Endodermal cell (in vitro differentiated cells): ENCODE measurements at regions not wholly inside any gene's neighbourhood (a gene's known extent, or its start where the extent isn't known, plus 50 kb on each side); places are given as distances from the start of the nearest gene placed in this dataset.

Experiments
- DNase-seq: peaks from one replicate; pipeline ENCODE4 v3.0.0-alpha.2; 2017
- H3K27ac ChIP-seq: 2 replicates; pipeline ENCODE4 v1.5.1; 2013; ENCODE audit warnings: mild to moderate bottlenecking, low read depth, low read length, moderate library complexity
- H3K27me3 ChIP-seq: 2 replicates; pipeline ENCODE4 v1.6.1; 2013; ENCODE audit warnings: mild to moderate bottlenecking, low read length, moderate library complexity; ENCODE audit not compliant: insufficient read depth, control insufficient read depth, poor library complexity, severe bottlenecking
- H3K36me3 ChIP-seq: 2 replicates; pipeline ENCODE4 v1.7.0; 2013; ENCODE audit warnings: mild to moderate bottlenecking, low read length, moderate library complexity; ENCODE audit not compliant: control insufficient read depth, insufficient read depth
- H3K4me1 ChIP-seq: one replicate; pipeline ENCODE4 v1.7.0; 2013; ENCODE audit warnings: low read length; ENCODE audit not compliant: control insufficient read depth, insufficient read depth
- H3K4me3 ChIP-seq: 2 replicates; pipeline ENCODE4 v1.5.1; 2013; ENCODE audit warnings: mild to moderate bottlenecking, low read length, moderate library complexity
- H3K9ac ChIP-seq: 2 replicates; pipeline ENCODE4 v1.6.1; 2013; ENCODE audit warnings: mild to moderate bottlenecking, low read length, moderate library complexity; ENCODE audit not compliant: poor library complexity, severe bottlenecking; ENCODE audit errors: extremely low read depth
- H3K9me3 ChIP-seq: 2 replicates; pipeline ENCODE4 v1.6.1; 2013; ENCODE audit warnings: mild to moderate bottlenecking, low read length, moderate library complexity; ENCODE audit not compliant: control insufficient read depth
- H3K27ac Mint-ChIP-seq: 2 replicates; pipeline ENCODE4 v1.8.0; 2020; ENCODE audit warnings: mixed read lengths
- H3K27me3 Mint-ChIP-seq: 2 replicates; pipeline ENCODE4 v1.8.0; 2021; ENCODE audit warnings: mild to moderate bottlenecking, mixed read lengths; ENCODE audit not compliant: insufficient read depth
- H3K36me3 Mint-ChIP-seq: 2 replicates; pipeline ENCODE4 v1.8.0; 2020; ENCODE audit warnings: low read depth, mixed read lengths
- H3K4me1 Mint-ChIP-seq: 2 replicates; pipeline ENCODE4 v1.8.0; 2020; ENCODE audit warnings: mixed read lengths
- H3K4me3 Mint-ChIP-seq: 2 replicates; pipeline ENCODE4 v1.8.0; 2020; ENCODE audit warnings: mild to moderate bottlenecking, moderate library complexity, mixed read lengths
- H3K9me3 Mint-ChIP-seq: 2 replicates; pipeline ENCODE4 v1.8.0; 2020; ENCODE audit warnings: mild to moderate bottlenecking, mixed read lengths
- CTCF ChIP-seq: fragments of 200-600 bp; sonication (generic); conservative IDR thresholded peaks from 2 replicates; pipeline ENCODE4 v1.5.0; 2021; ENCODE audit warnings: antibody characterized with exemption, mild to moderate bottlenecking
- WGBS, 2 experiments: methylation state at CpG; one replicate each; pipeline versions ENCODE4 v1.1.5 to v1.1.7; 2013; ENCODE audit warnings: missing lambda C conversion rate in 2 of 2, mixed read lengths in 1 of 2; ENCODE audit not compliant: insufficient coverage in 1 of 2, insufficient read length in 1 of 2; 5-methylcytosine and 5-hydroxymethylcytosine counted together

DNA sequence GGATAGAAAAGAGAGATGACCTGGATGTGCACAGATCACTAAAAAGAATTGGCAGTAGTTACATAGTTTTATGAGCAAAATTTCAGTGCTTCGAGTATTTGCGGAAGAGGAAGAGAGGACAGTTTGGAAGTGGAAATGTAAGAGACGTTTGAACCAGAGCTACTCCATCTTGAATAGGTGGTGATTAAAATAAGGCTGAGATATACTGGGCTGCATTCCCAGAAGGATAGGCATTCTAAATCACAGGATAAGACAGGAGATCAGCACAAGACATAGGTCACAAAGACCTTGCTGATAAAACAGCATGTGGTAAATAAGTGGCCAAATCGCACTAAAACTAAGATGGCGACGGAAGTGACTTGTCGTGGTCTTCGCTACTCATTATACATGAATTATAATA, 453.3 kb downstream of the COL11A1 start:
- DNase-seq = no peak
- Mint-ChIP-seq H3K9me3 (peaks cover 8% of the 10 kb centered on the region), H3K36me3 (no peaks in the 10 kb centered on the region), H3K27me3 (no peaks in the 10 kb centered on the region), H3K4me3 (no peak overlapping the region), H3K27ac (no peak overlapping the region), H3K4me1 (no peaks in the 10 kb centered on the region)
- 92 to 94% methylated on average over 6 to 8 of the region's 8 CpGs for WGBS, 2 experiments
- TF ChIP-seq CTCF = no peak
- Histone ChIP-seq H3K9me3 (no peaks in the 10 kb centered on the region), H3K9ac (no peak overlapping the region), H3K4me3 (no peak overlapping the region), H3K27me3 (no peaks in the 10 kb centered on the region), H3K27ac (no peak overlapping the region), H3K4me1 (no peaks in the 10 kb centered on the region), H3K36me3 (no peaks in the 10 kb centered on the region)

DNA sequence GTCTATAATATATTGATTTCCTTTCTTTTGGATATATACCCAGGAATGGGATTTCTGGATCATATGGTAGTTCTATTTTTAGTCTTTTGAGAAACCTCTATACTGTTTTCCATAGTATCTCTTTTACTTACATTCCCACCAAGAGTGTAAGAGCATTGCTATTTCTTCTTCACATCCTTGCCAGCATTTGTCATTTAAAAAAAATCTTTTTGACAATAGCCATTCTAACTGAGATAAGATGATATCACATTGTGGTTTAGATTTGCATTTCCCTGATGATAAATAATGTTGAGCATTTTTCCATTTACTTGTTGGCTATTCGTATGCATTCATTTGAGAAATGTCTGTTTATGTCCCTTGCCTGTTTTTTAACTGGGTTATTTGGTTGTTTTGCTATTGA, 467.4 kb downstream of the COL11A1 start:
- Histone ChIP-seq H3K27me3 (no peaks in the 10 kb centered on the region), H3K27ac (no peak overlapping the region), H3K4me1 (no peaks in the 10 kb centered on the region), H3K36me3 (no peaks in the 10 kb centered on the region), H3K9ac (no peak overlapping the region), H3K4me3 (no peak overlapping the region), H3K9me3 (no peaks in the 10 kb centered on the region)
- H3K27ac Mint-ChIP-seq = no peak overlapping the region
- no peaks in the 10 kb centered on the region for H3K36me3 Mint-ChIP-seq
- WGBS, 2 experiments = 77 to 100% methylated on average over 1 of the region's 1 CpG
- no peak overlapping the region for H3K4me3 Mint-ChIP-seq
- no peaks in the 10 kb centered on the region for H3K4me1 Mint-ChIP-seq
- peaks cover 2% of the 10 kb centered on the region for H3K9me3 Mint-ChIP-seq
- no peak for TF ChIP-seq CTCF
- DNase-seq = no peak
- no peaks in the 10 kb centered on the region for H3K27me3 Mint-ChIP-seq

- H3K4me3 Mint-ChIP-seq = no peak overlapping the region
- TF ChIP-seq CTCF = no peak
- H3K4me1 Mint-ChIP-seq = no peaks in the 10 kb centered on the region
Measured at GRCh38 chr1:102640312-102640711, 468.0 kb downstream of the COL11A1 start.

More at GRCh38 chr1:102640312-102640711, 468.0 kb downstream of the COL11A1 start:
- Mint-ChIP-seq H3K9me3 (peaks cover 2% of the 10 kb centered on the region), H3K36me3 (no peaks in the 10 kb centered on the region), H3K27ac (no peak overlapping the region), H3K27me3 (no peaks in the 10 kb centered on the region)
- H3K4me3 ChIP-seq = no peak overlapping the region
- WGBS, 2 experiments = no CpG with 5 or more reads among the region's 1 CpG
- no peak overlapping the region for H3K27ac ChIP-seq
- H3K4me1 ChIP-seq = no peaks in the 10 kb centered on the region
- no peaks in the 10 kb centered on the region for H3K27me3 ChIP-seq
- no peaks in the 10 kb centered on the region for H3K36me3 ChIP-seq
- H3K9ac ChIP-seq = no peak overlapping the region
- DNase-seq = no peak
- no peaks in the 10 kb centered on the region for H3K9me3 ChIP-seq
